HEK293 (cell line): ENCODE measurements at regions not wholly inside any gene's neighbourhood (a gene's known extent, or its start where the extent isn't known, plus 50 kb on each side); places are given as distances from the start of the nearest gene placed in this dataset.

Source experiments
- CTCF ChIA-PET: fragments of 350-600 bp; formaldehyde crosslinking; extraction: SDS; loops from one replicate; lab custom pipeline; 2021; ENCODE audit warnings: antibody characterized with exemption; lab: Yijun Ruan, JAX
- POLR2A ChIA-PET: fragments of 300-600 bp; formaldehyde crosslinking; extraction: SDS; loops from one replicate; lab custom pipeline; 2020; ENCODE audit warnings: antibody characterized with exemption, inconsistent platforms; lab: Yijun Ruan, JAX
- H3K27ac ChIP-seq: fragments of 200-500 bp; sonication (Bioruptor generic); 2 replicates; pipeline ENCODE4 v1.5.1; 2014; ENCODE audit warnings: low read depth, low read length, control low read depth, inconsistent platforms; ENCODE audit errors: extremely low read depth
- H3K36me3 ChIP-seq, 2 experiments: fragments of 200-500 bp in 1 of 2; sonication (Bioruptor generic) in 1 of 2; 1 replicate in 1 of 2; 2 replicates in 1 of 2; pipeline ENCODE4 v1.5.1; 2014 to 2017; ENCODE audit warnings: inconsistent platforms in 2 of 2, low read length in 2 of 2; ENCODE audit not compliant: control insufficient read depth in 2 of 2, insufficient read depth in 1 of 2
- H3K4me1 ChIP-seq: fragments of 200-500 bp; sonication (Bioruptor generic); 2 replicates; pipeline ENCODE4 v1.5.1; 2014; ENCODE audit warnings: mild to moderate bottlenecking, low read length, inconsistent platforms; ENCODE audit not compliant: control insufficient read depth, insufficient read depth
- H3K4me3 ChIP-seq: 2 replicates; pipeline ENCODE4 v1.5.1; 2011; ENCODE audit warnings: low read depth, mild to moderate bottlenecking, control low read depth, low read length, moderate library complexity
- H3K9me3 ChIP-seq: fragments of 200-500 bp; sonication (Bioruptor generic); 2 replicates; pipeline ENCODE4 v1.5.1; 2014; ENCODE audit warnings: low read depth, low read length, inconsistent platforms; ENCODE audit not compliant: control insufficient read depth, insufficient read depth
- BCL11B ChIP-seq: fragments of 450-650 bp; formaldehyde crosslinking; IDR thresholded peaks from 2 replicates; pipeline ENCODE4 v1.5.1; 2016; ENCODE audit warnings: low read depth, missing biosample characterization, missing genetic modification characterization
- GLIS1 ChIP-seq: fragments of 450-650 bp; formaldehyde crosslinking; IDR thresholded peaks from 2 replicates; pipeline ENCODE4 v1.5.1; 2016; ENCODE audit warnings: missing biosample characterization, missing genetic modification characterization
- YY1 ChIP-seq: fragments of 450-650 bp; formaldehyde crosslinking; IDR thresholded peaks from 2 replicates; pipeline ENCODE4 v1.5.1; 2018; ENCODE audit warnings: missing biosample characterization, missing genetic modification characterization
- ZBTB17 ChIP-seq: fragments of 450-650 bp; formaldehyde crosslinking; IDR thresholded peaks from 2 replicates; pipeline ENCODE4 v1.5.1; 2016; ENCODE audit warnings: missing biosample characterization, missing genetic modification characterization
- ZEB2 ChIP-seq: fragments of 450-650 bp; formaldehyde crosslinking; IDR thresholded peaks from 2 replicates; pipeline ENCODE4 v1.5.1; 2016; ENCODE audit warnings: missing biosample characterization, missing genetic modification characterization
- ZFHX2 ChIP-seq: fragments of 450-650 bp; formaldehyde crosslinking; conservative IDR thresholded peaks from 2 replicates; pipeline ENCODE4 v1.5.1; 2016; ENCODE audit warnings: missing biosample characterization, missing genetic modification characterization
- ZFP37 ChIP-seq: fragments of 450-650 bp; formaldehyde crosslinking; IDR thresholded peaks from 2 replicates; pipeline ENCODE4 v1.5.1; 2016; ENCODE audit warnings: missing biosample characterization, missing genetic modification characterization
- ZNF121 ChIP-seq: fragments of 450-650 bp; formaldehyde crosslinking; IDR thresholded peaks from 2 replicates; pipeline ENCODE4 v1.5.1; 2016; ENCODE audit warnings: missing biosample characterization, missing genetic modification characterization
- ZNF169 ChIP-seq: fragments of 450-650 bp; formaldehyde crosslinking; IDR thresholded peaks from 2 replicates; pipeline ENCODE4 v1.5.1; 2016; ENCODE audit warnings: missing biosample characterization, missing genetic modification characterization
- ZNF19 ChIP-seq: fragments of 450-650 bp; formaldehyde crosslinking; IDR thresholded peaks from 2 replicates; pipeline ENCODE4; 2016; ENCODE audit warnings: missing biosample characterization, missing genetic modification characterization, low read depth
- ZNF2 ChIP-seq: fragments of 450-650 bp; formaldehyde crosslinking; IDR thresholded peaks from 2 replicates; pipeline ENCODE4 v1.5.1; 2016; ENCODE audit warnings: missing biosample characterization, missing genetic modification characterization
- ZNF510 ChIP-seq: fragments of 450-650 bp; formaldehyde crosslinking; IDR thresholded peaks from 2 replicates; pipeline ENCODE4 v1.5.1; 2018; ENCODE audit warnings: mild to moderate bottlenecking, missing genetic modification characterization, missing biosample characterization; ENCODE audit not compliant: insufficient replicate concordance
- ZNF529 ChIP-seq: fragments of 450-650 bp; formaldehyde crosslinking; IDR thresholded peaks from 2 replicates; pipeline ENCODE4 v1.5.1; 2017; ENCODE audit warnings: missing genetic modification characterization, missing biosample characterization; ENCODE audit not compliant: insufficient replicate concordance
- ZNF610 ChIP-seq: fragments of 450-650 bp; formaldehyde crosslinking; IDR thresholded peaks from 2 replicates; pipeline ENCODE4 v1.5.1; 2016; ENCODE audit warnings: missing biosample characterization, missing genetic modification characterization, borderline replicate concordance
- ZNF623 ChIP-seq: fragments of 450-650 bp; formaldehyde crosslinking; IDR thresholded peaks from 2 replicates; pipeline ENCODE4 v1.5.1; 2016; ENCODE audit warnings: missing biosample characterization, missing genetic modification characterization
- ZNF654 ChIP-seq: fragments of 450-650 bp; formaldehyde crosslinking; IDR thresholded peaks from 2 replicates; pipeline ENCODE4 v1.5.1; 2016; ENCODE audit warnings: low read depth, missing biosample characterization, missing genetic modification characterization
- ZNF701 ChIP-seq: fragments of 450-650 bp; formaldehyde crosslinking; IDR thresholded peaks from 2 replicates; pipeline ENCODE4 v1.5.1; 2016; ENCODE audit warnings: missing biosample characterization, missing genetic modification characterization
- ZNF792 ChIP-seq: fragments of 450-650 bp; formaldehyde crosslinking; IDR thresholded peaks from 2 replicates; pipeline ENCODE4 v1.5.1; 2016; ENCODE audit warnings: missing biosample characterization, missing genetic modification characterization
- ZSCAN30 ChIP-seq: fragments of 450-650 bp; IDR thresholded peaks from 2 replicates; pipeline ENCODE4 v1.5.1; 2018; ENCODE audit warnings: missing biosample characterization, mild to moderate bottlenecking, missing genetic modification characterization, moderate library complexity
- TF ChIP-seq, protein P1 (sequence below): fragments of 450-650 bp; formaldehyde crosslinking; conservative IDR thresholded peaks from 2 replicates; pipeline ENCODE4 v1.5.1; 2016; ENCODE audit warnings: low read depth, missing biosample characterization, missing genetic modification characterization
- TF ChIP-seq, protein P2 (sequence below): fragments of 450-650 bp; formaldehyde crosslinking; IDR thresholded peaks from 2 replicates; pipeline ENCODE4 v1.5.1; 2016; ENCODE audit warnings: missing biosample characterization, missing genetic modification characterization, borderline replicate concordance

DNA sequence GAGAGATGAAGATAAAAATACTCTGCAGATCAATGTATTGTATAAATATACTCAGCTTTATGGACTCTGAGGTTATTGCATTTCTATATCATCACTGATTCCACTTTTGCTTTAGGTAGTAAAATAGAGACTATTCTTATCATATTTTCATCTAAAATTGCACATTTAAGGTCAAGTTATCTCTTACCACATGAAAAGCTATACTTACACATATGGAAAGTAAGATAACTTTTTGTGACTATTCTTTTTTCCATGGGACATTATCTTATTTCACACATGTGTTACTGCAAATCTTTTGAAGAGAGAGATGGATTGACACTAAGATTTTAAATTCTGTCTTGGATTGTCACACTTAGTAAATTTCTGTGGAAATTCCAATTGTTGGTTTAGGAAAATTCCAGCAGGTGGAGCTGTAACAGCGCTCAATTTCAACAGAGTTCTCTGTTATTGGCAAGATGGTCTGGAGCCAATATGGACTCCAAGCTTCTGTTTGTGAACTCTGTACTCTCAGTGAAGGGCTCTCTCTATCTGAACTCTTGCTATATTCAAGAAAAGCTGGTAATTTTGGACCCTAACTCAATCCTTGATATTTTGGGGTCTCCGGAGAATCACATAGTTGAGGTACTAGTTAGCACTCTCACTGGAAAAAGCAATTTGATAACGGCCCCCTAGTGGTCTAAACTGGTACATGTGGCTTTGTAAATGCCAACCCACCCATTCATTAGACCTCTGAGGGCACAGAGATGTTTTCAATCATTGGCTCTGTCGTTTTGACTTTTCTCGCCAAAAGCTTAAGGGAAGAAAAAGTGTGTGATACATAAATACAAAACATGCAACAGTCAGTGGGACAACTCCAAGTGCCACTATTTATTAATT is 429.7 kb downstream of the ETS1 start (continued):
- TF ChIP-seq ZNF654 (tag by site-specific recombination): peak; percentile 76
- peak; percentile 86 for TF ChIP-seq ZBTB17 (tag by site-specific recombination)
- no peak for TF ChIP-seq ZNF121 (tag by site-specific recombination)
- peak; percentile 56 for TF ChIP-seq YY1 (tag by site-specific recombination)
- no peak for TF ChIP-seq ZFP37 (tag by site-specific recombination)

GRCh38 chr11:128156486-128156885 is 430.9 kb downstream of the ETS1 start:
- Histone ChIP-seq H3K9me3 (no peaks in the 10 kb centered on the region), H3K4me1 (no peaks in the 10 kb centered on the region), H3K36me3 (no peaks in the 10 kb centered on the region), H3K27ac (no peak overlapping the region), H3K4me3 (no peak overlapping the region)
- ChIA-PET CTCF (interaction anchor here (0.6 to 7.2 kb wide), 31 partner anchors 9 to 696 kb away, joined by 3 to 127 read pairs (median 7); no protein-coding TSS in a partner anchor), POLR2A (no interaction called here)
- no peak for TF ChIP-seq ZSCAN30
- TF ChIP-seq ZNF701 (tag by site-specific recombination): no peak
- TF ChIP-seq BCL11B (tag by site-specific recombination): no peak
- TF ChIP-seq ZNF510 (tag by site-specific recombination): no peak
- no peak for TF ChIP-seq ZEB2 (tag by site-specific recombination)
- TF ChIP-seq ZNF19 (tag by site-specific recombination): no peak
- TF ChIP-seq, all 188 proteins: peak for 0

- H3K4me1 ChIP-seq: no peaks in the 10 kb centered on the region
- H3K36me3 ChIP-seq: no peaks in the 10 kb centered on the region
- no peak overlapping the region for H3K27ac ChIP-seq
- TF ChIP-seq ZNF510 (tag by site-specific recombination) (no peak), ZNF610 (no peak), GLIS1 (tag by site-specific recombination) (no peak), ZNF623 (tag by site-specific recombination) (no peak), ZNF529 (tag by site-specific recombination) (no peak), ZFHX2 (no peak), ZNF792 (tag by site-specific recombination) (no peak), ZNF2 (no peak), ZNF169 (tag by site-specific recombination) (no peak)
- TF ChIP-seq, protein P1, sequence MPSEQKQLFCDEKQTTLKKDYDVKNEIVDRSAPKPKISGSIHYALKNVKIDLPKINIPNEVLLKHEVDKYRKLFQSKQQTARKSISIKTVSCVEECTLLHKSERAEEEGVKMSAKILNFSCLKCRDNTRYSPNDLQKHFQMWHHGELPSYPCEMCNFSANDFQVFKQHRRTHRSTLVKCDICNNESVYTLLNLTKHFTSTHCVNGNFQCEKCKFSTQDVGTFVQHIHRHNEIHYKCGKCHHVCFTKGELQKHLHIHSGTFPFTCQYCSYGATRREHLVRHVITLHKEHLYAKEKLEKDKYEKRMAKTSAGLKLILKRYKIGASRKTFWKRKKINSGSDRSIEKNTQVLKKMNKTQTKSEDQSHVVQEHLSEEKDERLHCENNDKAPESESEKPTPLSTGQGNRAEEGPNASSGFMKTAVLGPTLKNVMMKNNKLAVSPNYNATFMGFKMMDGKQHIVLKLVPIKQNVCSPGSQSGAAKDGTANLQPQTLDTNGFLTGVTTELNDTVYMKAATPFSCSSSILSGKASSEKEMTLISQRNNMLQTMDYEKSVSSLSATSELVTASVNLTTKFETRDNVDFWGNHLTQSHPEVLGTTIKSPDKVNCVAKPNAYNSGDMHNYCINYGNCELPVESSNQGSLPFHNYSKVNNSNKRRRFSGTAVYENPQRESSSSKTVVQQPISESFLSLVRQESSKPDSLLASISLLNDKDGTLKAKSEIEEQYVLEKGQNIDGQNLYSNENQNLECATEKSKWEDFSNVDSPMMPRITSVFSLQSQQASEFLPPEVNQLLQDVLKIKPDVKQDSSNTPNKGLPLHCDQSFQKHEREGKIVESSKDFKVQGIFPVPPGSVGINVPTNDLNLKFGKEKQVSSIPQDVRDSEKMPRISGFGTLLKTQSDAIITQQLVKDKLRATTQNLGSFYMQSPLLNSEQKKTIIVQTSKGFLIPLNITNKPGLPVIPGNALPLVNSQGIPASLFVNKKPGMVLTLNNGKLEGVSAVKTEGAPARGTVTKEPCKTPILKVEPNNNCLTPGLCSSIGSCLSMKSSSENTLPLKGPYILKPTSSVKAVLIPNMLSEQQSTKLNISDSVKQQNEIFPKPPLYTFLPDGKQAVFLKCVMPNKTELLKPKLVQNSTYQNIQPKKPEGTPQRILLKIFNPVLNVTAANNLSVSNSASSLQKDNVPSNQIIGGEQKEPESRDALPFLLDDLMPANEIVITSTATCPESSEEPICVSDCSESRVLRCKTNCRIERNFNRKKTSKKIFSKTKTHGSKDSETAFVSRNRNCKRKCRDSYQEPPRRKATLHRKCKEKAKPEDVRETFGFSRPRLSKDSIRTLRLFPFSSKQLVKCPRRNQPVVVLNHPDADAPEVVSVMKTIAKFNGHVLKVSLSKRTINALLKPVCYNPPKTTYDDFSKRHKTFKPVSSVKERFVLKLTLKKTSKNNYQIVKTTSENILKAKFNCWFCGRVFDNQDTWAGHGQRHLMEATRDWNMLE (tag by site-specific recombination): no peak
- TF ChIP-seq, protein P2, sequence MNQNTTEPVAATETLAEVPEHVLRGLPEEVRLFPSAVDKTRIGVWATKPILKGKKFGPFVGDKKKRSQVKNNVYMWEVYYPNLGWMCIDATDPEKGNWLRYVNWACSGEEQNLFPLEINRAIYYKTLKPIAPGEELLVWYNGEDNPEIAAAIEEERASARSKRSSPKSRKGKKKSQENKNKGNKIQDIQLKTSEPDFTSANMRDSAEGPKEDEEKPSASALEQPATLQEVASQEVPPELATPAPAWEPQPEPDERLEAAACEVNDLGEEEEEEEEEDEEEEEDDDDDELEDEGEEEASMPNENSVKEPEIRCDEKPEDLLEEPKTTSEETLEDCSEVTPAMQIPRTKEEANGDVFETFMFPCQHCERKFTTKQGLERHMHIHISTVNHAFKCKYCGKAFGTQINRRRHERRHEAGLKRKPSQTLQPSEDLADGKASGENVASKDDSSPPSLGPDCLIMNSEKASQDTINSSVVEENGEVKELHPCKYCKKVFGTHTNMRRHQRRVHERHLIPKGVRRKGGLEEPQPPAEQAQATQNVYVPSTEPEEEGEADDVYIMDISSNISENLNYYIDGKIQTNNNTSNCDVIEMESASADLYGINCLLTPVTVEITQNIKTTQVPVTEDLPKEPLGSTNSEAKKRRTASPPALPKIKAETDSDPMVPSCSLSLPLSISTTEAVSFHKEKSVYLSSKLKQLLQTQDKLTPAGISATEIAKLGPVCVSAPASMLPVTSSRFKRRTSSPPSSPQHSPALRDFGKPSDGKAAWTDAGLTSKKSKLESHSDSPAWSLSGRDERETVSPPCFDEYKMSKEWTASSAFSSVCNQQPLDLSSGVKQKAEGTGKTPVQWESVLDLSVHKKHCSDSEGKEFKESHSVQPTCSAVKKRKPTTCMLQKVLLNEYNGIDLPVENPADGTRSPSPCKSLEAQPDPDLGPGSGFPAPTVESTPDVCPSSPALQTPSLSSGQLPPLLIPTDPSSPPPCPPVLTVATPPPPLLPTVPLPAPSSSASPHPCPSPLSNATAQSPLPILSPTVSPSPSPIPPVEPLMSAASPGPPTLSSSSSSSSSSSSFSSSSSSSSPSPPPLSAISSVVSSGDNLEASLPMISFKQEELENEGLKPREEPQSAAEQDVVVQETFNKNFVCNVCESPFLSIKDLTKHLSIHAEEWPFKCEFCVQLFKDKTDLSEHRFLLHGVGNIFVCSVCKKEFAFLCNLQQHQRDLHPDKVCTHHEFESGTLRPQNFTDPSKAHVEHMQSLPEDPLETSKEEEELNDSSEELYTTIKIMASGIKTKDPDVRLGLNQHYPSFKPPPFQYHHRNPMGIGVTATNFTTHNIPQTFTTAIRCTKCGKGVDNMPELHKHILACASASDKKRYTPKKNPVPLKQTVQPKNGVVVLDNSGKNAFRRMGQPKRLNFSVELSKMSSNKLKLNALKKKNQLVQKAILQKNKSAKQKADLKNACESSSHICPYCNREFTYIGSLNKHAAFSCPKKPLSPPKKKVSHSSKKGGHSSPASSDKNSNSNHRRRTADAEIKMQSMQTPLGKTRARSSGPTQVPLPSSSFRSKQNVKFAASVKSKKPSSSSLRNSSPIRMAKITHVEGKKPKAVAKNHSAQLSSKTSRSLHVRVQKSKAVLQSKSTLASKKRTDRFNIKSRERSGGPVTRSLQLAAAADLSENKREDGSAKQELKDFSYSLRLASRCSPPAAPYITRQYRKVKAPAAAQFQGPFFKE (tag by site-specific recombination): no peak
- no peak overlapping the region for H3K4me3 ChIP-seq
- CTCF ChIA-PET: interaction anchor here (0.7 to 7.2 kb wide), 5 partner anchors 16 to 478 kb away, joined by 3 to 127 read pairs (median 16); no protein-coding TSS in a partner anchor
- POLR2A ChIA-PET: no interaction called here
- H3K9me3 ChIP-seq: no peaks in the 10 kb centered on the region
These were observed 431.8 kb downstream of the ETS1 start for GRCh38 chr11:128155590-128155989.
